ENCODE measurements at regions not wholly inside any gene's neighbourhood (a gene's known extent, or its start where the extent isn't known, plus 50 kb on each side); places are given as distances from the start of the nearest gene placed in this dataset.
"Not testable (repeated sequence)": the region's sequence is repeated elsewhere in the genome, so short reads cannot be mapped to it uniquely, and the experiment has no call there.

GRCh38 chr11:15848631-15849168 lies 507.6 kb downstream of the SOX6 start:
- Histone ChIP-seq H4K20me1 (ENCODE audit: low read length) (no peaks in the 10 kb centered on the region), H3K27me3 (ENCODE audit: low read length) (no peaks in the 10 kb centered on the region)
- no peak for ATAC-seq

GRCh38 chr11:15849257-15849656 lies 507.1 kb downstream of the SOX6 start:
- no peaks in the 10 kb centered on the region for H4K20me1 ChIP-seq (ENCODE audit: low read length)
- intact Hi-C loops (cut with micrococcal nuclease): no loop called here
- POLR2A ChIA-PET (ENCODE audit: unreplicated experiment): no interaction called here
- TF ChIP-seq EZH2phosphoT487 (IDR thresholded peaks at IDR 0.05; ENCODE audit: borderline replicate concordance, low read length) (no peak), EZH2 (IDR thresholded peaks at IDR 0.05; ENCODE audit: low read length, unreplicated experiment) (no peak), CTCF (conservative IDR thresholded peaks at IDR 0.05; ENCODE audit: low read depth, low read length) (no peak)
- H3K4me2 ChIP-seq (ENCODE audit: low read length): no peak overlapping the region
- H2AFZ ChIP-seq (ENCODE audit: low read length): no peak overlapping the region
- no peak overlapping the region for H3K9ac ChIP-seq (ENCODE audit: low read length)
- DNase-seq (no peak), ATAC-seq (no peak)
- no peaks in the 10 kb centered on the region for H3K9me3 ChIP-seq (ENCODE audit: low read length)
- H3K36me3 ChIP-seq (ENCODE audit: low read depth, low read length): no peaks in the 10 kb centered on the region
- CTCF ChIA-PET: no interaction called here
- no TSS peak for BruUV-seq (replicated peaks)
- no peaks in the 10 kb centered on the region for H3K4me1 ChIP-seq (ENCODE audit: insufficient read depth, low read length)
- H3F3A ChIP-seq (ENCODE audit: low read length, unreplicated experiment): no peaks in the 10 kb centered on the region
- H3K27me3 ChIP-seq (ENCODE audit: low read length): no peaks in the 10 kb centered on the region
- H3K79me2 ChIP-seq (ENCODE audit: low read length): no peaks in the 10 kb centered on the region
- H3K27ac ChIP-seq (ENCODE audit: low read length): no peak overlapping the region
- H3K9me2 ChIP-seq (replicated peaks; ENCODE audit: low read length): no peaks in the 10 kb centered on the region
- H3K4me3 ChIP-seq (ENCODE audit: low read length): no peak overlapping the region

More at GRCh38 chr11:15848631-15849168, 507.6 kb downstream of the SOX6 start:
- BruUV-seq (replicated peaks): no TSS peak
- Histone ChIP-seq H3K4me1 (ENCODE audit: insufficient read depth, low read length) (no peaks in the 10 kb centered on the region), H3K9ac (ENCODE audit: low read length) (no peak overlapping the region), H3K36me3 (ENCODE audit: low read depth, low read length) (no peaks in the 10 kb centered on the region), H3K4me2 (ENCODE audit: low read length) (no peak overlapping the region), H3K79me2 (ENCODE audit: low read length) (no peaks in the 10 kb centered on the region), H3K4me3 (ENCODE audit: low read length) (no peak overlapping the region), H3K27ac (ENCODE audit: low read length) (no peak overlapping the region), H3K9me2 (replicated peaks; ENCODE audit: low read length) (no peaks in the 10 kb centered on the region), H2AFZ (ENCODE audit: low read length) (no peak overlapping the region), H3F3A (ENCODE audit: low read length, unreplicated experiment) (no peaks in the 10 kb centered on the region), H3K9me3 (ENCODE audit: low read length) (no peaks in the 10 kb centered on the region)
- TF ChIP-seq EZH2 (IDR thresholded peaks at IDR 0.05; ENCODE audit: low read length, unreplicated experiment) (no peak), EZH2phosphoT487 (IDR thresholded peaks at IDR 0.05; ENCODE audit: borderline replicate concordance, low read length) (no peak), CTCF (conservative IDR thresholded peaks at IDR 0.05; ENCODE audit: low read depth, low read length) (no peak)
- intact Hi-C loops (cut with micrococcal nuclease): no loop called here
- no peak for DNase-seq
- ChIA-PET POLR2A (ENCODE audit: unreplicated experiment) (no interaction called here), CTCF (no interaction called here)

GRCh38 chr11:15850335-15850734 lies 506.0 kb downstream of the SOX6 start:
- H4K20me1 ChIP-seq (ENCODE audit: low read length); H3K36me3 ChIP-seq (ENCODE audit: low read depth, low read length); H3K9me2 ChIP-seq (replicated peaks; ENCODE audit: low read length); CTCF ChIA-PET; ATAC-seq; H3K9me3 ChIP-seq (ENCODE audit: low read length); H3K9ac ChIP-seq (ENCODE audit: low read length); H3K27ac ChIP-seq (ENCODE audit: low read length); H3K4me1 ChIP-seq (ENCODE audit: insufficient read depth, low read length); POLR2A ChIA-PET (ENCODE audit: unreplicated experiment); DNase-seq; intact Hi-C loops (cut with micrococcal nuclease); H3K4me2 ChIP-seq (ENCODE audit: low read length); H3F3A ChIP-seq (ENCODE audit: low read length, unreplicated experiment); H3K4me3 ChIP-seq (ENCODE audit: low read length); BruUV-seq (replicated peaks); H2AFZ ChIP-seq (ENCODE audit: low read length); H3K79me2 ChIP-seq (ENCODE audit: low read length); H3K27me3 ChIP-seq (ENCODE audit: low read length): not testable (repeated sequence)
